ENCODE measurements at regions not wholly inside any gene's neighbourhood (a gene's known extent, or its start where the extent isn't known, plus 50 kb on each side); places are given as distances from the start of the nearest gene placed in this dataset.
"Not testable (repeated sequence)": the region's sequence is repeated elsewhere in the genome, so short reads cannot be mapped to it uniquely, and the experiment has no call there.

GRCh38 chr2:111511062-111511461, 372.9 kb downstream of the ANAPC1 start:
- DNase-seq = not testable (repeated sequence)

GRCh38 chr2:111512378-111512777, 371.6 kb downstream of the ANAPC1 start:
- DNase-seq = not testable (repeated sequence)

DNA sequence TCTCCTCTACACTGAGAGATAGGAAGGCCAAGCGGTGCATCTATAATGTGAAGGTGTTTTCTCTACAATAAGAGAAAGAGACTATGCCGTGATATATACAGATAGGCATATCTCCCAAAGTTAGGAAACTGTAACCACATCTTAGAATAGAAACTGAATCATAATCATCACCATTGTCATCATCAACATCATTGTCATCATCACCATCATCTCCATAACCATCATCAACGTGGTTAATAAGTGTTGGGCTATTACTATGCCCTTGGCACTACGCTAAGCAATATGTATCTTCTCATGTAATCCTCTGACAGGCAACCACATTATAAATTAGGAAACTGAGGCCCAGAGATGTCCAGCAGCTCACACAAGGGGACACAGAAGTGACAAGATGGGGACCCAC, 369.9 kb downstream of the ANAPC1 start:
- DNase-seq = not testable (repeated sequence)

- DNase-seq = not testable (repeated sequence)
Measured at GRCh38 chr2:111517050-111517720, 366.8 kb downstream of the ANAPC1 start.

- not testable (repeated sequence) for DNase-seq
Measured at GRCh38 chr2:111517721-111518053, 366.3 kb downstream of the ANAPC1 start.

- DNase-seq = peak; percentile 26
Measured at GRCh38 chr2:111519071-111519470, 364.9 kb downstream of the ANAPC1 start.

DNA sequence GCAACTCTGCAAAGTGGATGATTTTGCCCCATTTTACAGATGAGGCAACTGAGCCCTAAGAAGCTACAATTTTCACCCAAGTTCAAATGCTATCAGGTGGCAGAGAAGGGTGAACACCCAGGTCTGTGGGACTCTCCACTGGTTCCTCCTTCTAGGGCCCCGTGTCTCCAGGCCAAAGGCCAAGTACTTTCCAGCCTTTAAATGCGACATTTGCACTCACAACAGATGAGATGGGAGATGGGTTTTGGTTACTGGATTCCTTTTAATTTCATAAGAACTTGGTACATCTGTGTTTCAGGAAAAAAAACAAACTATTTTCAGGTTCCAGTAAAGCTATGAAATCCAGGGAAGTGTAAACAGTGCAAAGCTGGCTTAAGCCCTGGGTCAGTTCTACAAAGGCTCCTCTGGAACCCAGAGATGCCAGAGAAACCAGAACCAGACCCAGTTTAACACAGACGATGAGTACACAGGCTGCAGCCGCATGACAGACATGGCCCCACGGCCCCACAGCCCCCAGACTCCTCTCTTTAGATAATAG, 361.7 kb downstream of the ANAPC1 start:
- DNase-seq = no peak

DNA sequence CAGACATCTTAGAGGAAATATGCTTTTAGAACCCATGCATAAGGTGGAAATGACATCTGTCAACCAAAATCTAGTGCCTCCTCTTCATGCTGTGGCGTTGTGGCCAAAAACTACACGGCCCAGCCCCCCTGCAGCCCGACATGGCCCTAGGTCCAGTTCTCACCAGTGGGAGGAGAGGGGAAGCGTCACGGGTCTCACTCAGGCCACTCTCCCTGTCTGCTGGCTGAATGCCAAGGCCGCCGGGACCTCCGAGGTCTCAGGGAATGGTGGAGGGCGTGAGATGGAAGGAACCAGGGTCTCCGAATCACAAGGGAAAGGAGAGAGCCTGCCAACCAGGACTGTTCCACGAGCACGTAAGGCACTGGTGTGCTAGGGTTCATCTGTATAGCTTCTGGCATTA, 361.0 kb downstream of the ANAPC1 start:
- DNase-seq = no peak

GRCh38 chr2:111525026-111525425, 359.0 kb downstream of the ANAPC1 start:
- DNase-seq = not testable (repeated sequence)

DNA sequence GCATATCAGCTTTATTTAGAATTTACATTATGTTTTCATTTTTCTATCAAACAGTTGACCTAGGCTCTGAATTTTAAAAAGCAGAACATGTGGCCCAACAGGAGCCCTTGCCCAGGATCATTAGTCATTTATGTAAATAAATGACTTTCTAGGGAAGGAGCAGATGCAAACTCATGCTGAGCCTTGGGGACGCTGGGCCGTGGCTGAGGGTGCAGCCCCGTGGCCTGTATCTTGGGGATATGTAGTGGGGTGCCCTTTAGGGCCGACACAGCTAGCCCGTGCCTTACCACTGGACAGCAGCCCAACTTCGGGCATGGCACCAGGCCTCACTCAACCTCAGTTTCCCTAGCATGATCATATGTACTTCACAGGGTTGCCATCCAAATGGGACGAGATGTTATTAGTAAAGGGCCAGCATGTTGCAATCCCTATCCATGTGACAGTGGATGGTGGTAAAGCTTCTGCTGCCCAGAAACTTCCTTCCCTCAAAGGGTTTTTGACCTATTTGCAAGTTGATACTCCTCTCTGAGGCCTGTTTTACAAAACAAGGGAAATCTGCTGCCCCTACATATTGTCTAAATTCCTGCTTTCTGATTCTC, 357.9 kb downstream of the ANAPC1 start:
- DNase-seq = not testable (repeated sequence)

DNA sequence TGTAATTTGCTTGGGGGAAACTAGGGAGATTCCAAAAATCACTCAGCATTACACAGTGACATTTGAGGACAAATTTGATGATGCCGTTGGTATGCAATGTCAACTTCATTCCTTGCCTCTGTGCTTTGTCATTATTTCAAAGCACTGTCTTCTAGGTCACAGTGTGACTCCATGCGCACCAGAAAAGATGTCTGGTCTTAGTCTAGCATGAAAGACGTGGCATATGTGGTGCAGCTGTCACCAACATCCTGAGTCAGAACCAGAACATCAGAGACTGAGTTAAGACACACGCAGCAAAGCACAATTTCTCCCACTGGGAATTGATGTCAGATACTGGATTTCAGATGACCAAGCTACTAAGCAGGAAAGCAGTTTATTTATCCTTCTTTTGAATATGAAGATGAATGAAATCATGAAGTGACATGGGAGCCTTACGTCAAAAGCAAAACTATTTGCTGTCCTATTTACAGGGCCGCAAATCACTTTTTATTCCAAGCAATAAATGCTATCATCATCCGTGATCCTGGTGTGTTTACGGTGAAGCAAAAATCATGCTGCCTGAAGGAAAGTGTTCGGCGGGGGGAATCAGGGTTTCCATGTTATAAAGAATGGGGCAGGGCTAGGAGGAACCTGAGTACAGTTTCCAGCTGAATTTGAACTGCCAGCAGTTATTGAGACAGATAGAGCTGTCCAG, 356.1 kb downstream of the ANAPC1 start:
- DNase-seq = not testable (repeated sequence)

GRCh38 chr2:111529022-111529421, 355.0 kb downstream of the ANAPC1 start:
- not testable (repeated sequence) for DNase-seq

- DNase-seq = not testable (repeated sequence)
Measured at GRCh38 chr2:111530239-111530965, 353.6 kb downstream of the ANAPC1 start.

GRCh38 chr2:111532682-111533556, 351.1 kb downstream of the ANAPC1 start:
- DNase-seq = not testable (repeated sequence)

DNA sequence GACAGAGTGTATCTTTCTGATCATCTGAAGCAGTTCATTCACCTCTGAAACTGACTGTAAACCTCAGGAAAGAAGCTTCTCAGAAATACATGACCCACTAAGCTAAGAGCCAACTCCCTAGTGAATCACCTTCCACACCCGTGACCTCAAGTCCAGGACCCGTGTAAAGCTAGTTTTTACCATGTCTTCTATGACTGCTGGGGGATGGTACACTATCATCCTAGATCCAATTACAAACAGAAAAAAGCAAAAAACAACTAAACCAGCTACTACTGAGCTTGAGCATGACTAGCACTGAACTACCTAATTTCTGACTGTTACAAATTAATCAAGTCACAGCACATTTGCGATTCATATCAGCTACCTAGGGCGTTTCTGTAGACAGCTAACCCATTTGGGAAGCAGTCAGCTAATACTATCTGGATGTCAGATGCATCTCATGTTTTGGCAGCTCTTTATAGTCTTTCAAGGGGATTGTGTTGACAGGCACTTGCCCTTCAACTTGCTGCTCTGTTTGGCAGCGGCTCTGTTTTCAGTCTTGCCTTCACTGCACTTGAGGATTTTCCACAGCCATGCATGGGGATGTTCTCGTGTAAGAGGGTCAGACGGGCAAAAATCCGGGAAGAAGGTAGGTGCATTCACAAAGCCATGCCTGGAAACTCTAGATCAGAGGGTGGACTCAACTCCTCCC, 350.3 kb downstream of the ANAPC1 start:
- peak; percentile 61 for DNase-seq

- no peak for DNase-seq
Measured at GRCh38 chr2:111534910-111535352, 349.1 kb downstream of the ANAPC1 start.

DNA sequence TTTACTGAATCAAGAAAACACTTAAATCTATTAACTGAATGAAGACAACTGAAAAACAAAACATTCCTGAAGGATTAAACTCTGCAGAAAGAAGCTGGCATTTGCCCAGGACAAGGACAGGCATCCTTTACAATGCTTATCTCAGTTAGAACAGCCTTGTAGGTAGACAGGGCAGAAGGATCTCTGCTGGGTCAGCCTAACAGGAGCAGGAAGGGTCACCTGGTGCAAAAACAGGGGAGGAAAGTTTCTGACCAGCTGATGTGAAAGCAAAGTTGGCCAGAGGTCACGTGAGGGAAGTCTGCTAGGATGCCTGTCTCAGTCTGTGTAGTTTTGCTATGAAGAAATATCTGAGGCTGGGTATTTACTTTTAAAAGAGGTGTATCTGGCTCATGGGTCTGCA, 348.6 kb downstream of the ANAPC1 start:
- no peak for DNase-seq

DNA sequence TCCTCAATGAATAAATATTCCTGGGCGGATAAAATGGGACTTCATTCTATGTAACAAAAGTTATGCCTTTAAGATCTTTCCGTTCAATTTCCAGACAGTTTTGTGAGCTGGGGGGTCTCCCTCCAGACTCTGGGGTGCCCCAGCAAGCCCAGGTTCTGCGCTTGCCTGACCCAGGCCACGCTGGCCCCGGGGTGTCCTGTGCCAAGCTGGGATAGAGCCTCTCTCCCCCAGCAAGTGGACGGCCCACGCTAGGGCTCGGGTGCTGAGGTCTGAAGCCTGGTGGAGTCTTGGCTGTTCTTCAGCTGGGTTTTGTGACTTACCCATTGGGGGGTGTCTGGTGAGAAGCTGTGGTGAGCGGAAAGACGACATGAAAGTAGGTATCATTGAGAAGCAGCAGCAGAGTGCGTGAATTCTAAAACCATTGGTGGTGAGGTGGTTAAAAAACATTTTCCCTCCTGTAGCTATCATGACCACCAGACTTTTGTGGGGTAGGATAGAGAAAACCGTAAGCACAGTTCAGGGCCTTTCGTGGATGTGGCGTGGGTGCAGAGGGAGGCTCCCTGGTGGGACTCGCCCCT, 346.8 kb downstream of the ANAPC1 start:
- no peak for DNase-seq

DNA sequence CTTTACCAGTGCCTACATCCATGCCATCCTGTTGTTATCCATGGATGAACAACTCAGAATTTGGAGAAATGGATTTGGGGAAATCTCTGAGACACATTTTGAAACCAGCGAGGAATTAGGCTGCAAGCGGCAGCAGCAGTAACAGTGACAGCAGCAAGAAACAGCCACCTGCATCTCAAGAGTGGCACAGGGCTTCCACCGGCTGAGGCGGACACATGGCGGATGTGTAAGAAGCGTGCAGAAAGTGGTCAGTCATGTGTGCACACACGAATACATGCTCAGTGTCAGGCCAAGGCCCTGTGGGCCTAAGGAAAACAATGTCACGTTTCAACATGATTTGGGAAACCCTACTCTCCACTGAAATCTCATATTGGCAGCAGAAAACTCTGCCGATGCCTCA, 344.0 kb downstream of the ANAPC1 start:
- not testable (repeated sequence) for DNase-seq

- DNase-seq = not testable (repeated sequence)
Measured at GRCh38 chr2:111542120-111542774, 341.7 kb downstream of the ANAPC1 start.
